BLaER1 (cell line): ENCODE measurements at regions not wholly inside any gene's neighbourhood (a gene's known extent, or its start where the extent isn't known, plus 50 kb on each side); places are given as distances from the start of the nearest gene placed in this dataset.

Experiments used
- H3K27ac ChIP-seq: shearing (Covaris generic); formaldehyde crosslinking; 2 replicates; pipeline ENCODE4 v1.8.1; 2022
- H3K27me3 ChIP-seq: shearing (Covaris generic); formaldehyde crosslinking; 2 replicates; pipeline ENCODE4 v1.8.1; 2022
- H3K36me3 ChIP-seq: shearing (Covaris generic); formaldehyde crosslinking; 2 replicates; pipeline ENCODE4 v1.8.1; 2022
- H3K4me1 ChIP-seq: shearing (Covaris generic); formaldehyde crosslinking; 2 replicates; pipeline ENCODE4 v1.8.1; 2022
- H3K4me2 ChIP-seq: shearing (Covaris generic); formaldehyde crosslinking; 2 replicates; pipeline ENCODE4 v1.8.1; 2022
- H3K4me3 ChIP-seq: shearing (Covaris generic); formaldehyde crosslinking; 2 replicates; pipeline ENCODE4 v1.8.1; 2022
- H3K9ac ChIP-seq: shearing (Covaris generic); formaldehyde crosslinking; 2 replicates; pipeline ENCODE4 v1.8.1; 2022
- H3K9me3 ChIP-seq: shearing (Covaris generic); formaldehyde crosslinking; 2 replicates; pipeline ENCODE4 v1.8.1; 2022
- H4K20me1 ChIP-seq: shearing (Covaris generic); formaldehyde crosslinking; 2 replicates; pipeline ENCODE4 v1.8.1; 2022
- Cebpa-rat ChIP-seq: shearing (Covaris generic); IDR thresholded peaks from 2 replicates; pipeline ENCODE4 v1.8.1; 2022

- no peak for TF ChIP-seq Cebpa-rat
- Histone ChIP-seq H3K36me3 (no peaks in the 10 kb centered on the region), H3K9me3 (no peaks in the 10 kb centered on the region), H3K4me3 (no peak overlapping the region), H3K4me2 (no peak overlapping the region), H3K27ac (no peak overlapping the region), H3K4me1 (no peaks in the 10 kb centered on the region), H3K27me3 (peaks cover 3% of the 10 kb centered on the region; the same call in 1 of the 2 replicates), H4K20me1 (no peaks in the 10 kb centered on the region), H3K9ac (no peak overlapping the region)
These were observed 394.1 kb downstream of the BCAT1 start for GRCh38 chr12:24554612-24555295.

GRCh38 chr12:24553259-24553658 is 395.6 kb downstream of the BCAT1 start:
- Histone ChIP-seq H3K4me2 (no peak overlapping the region), H3K9me3 (no peaks in the 10 kb centered on the region), H3K4me3 (no peak overlapping the region), H3K4me1 (no peaks in the 10 kb centered on the region), H4K20me1 (no peaks in the 10 kb centered on the region), H3K36me3 (no peaks in the 10 kb centered on the region), H3K27me3 (no peaks in the 10 kb centered on the region), H3K27ac (no peak overlapping the region), H3K9ac (no peak overlapping the region)
- no peak for TF ChIP-seq Cebpa-rat

GRCh38 chr12:24551163-24551786 is 397.6 kb downstream of the BCAT1 start:
- Histone ChIP-seq H4K20me1 (no peaks in the 10 kb centered on the region), H3K27me3 (no peaks in the 10 kb centered on the region), H3K27ac (no peak overlapping the region), H3K36me3 (no peaks in the 10 kb centered on the region), H3K4me3 (no peak overlapping the region), H3K4me1 (no peaks in the 10 kb centered on the region), H3K9ac (no peak overlapping the region), H3K4me2 (no peak overlapping the region), H3K9me3 (no peaks in the 10 kb centered on the region)
- TF ChIP-seq Cebpa-rat, result no peak

GRCh38 chr12:24550609-24551008 is 398.3 kb downstream of the BCAT1 start:
- Histone ChIP-seq H3K9ac (no peak overlapping the region), H3K4me2 (no peak overlapping the region), H3K27ac (no peak overlapping the region), H4K20me1 (no peaks in the 10 kb centered on the region), H3K4me1 (no peaks in the 10 kb centered on the region), H3K36me3 (no peaks in the 10 kb centered on the region), H3K9me3 (no peaks in the 10 kb centered on the region), H3K27me3 (no peaks in the 10 kb centered on the region), H3K4me3 (no peak overlapping the region)
- TF ChIP-seq Cebpa-rat, result no peak

GRCh38 chr12:24546661-24547060 is 402.2 kb downstream of the BCAT1 start:
- H3K36me3 ChIP-seq, result no peaks in the 10 kb centered on the region
- H3K4me2 ChIP-seq, result no peak overlapping the region
- no peaks in the 10 kb centered on the region for H3K9me3 ChIP-seq
- no peak overlapping the region for H3K9ac ChIP-seq
- no peak overlapping the region for H3K27ac ChIP-seq
- H3K27me3 ChIP-seq, result no peaks in the 10 kb centered on the region
- H3K4me3 ChIP-seq, result no peak overlapping the region
- no peak for TF ChIP-seq Cebpa-rat
- H4K20me1 ChIP-seq, result no peaks in the 10 kb centered on the region
- H3K4me1 ChIP-seq, result no peaks in the 10 kb centered on the region

- no peaks in the 10 kb centered on the region for H4K20me1 ChIP-seq
- no peak for TF ChIP-seq Cebpa-rat
- no peak overlapping the region for H3K9ac ChIP-seq
- H3K4me2 ChIP-seq, result no peak overlapping the region
- no peak overlapping the region for H3K4me3 ChIP-seq
- no peaks in the 10 kb centered on the region for H3K27me3 ChIP-seq
- H3K36me3 ChIP-seq, result no peaks in the 10 kb centered on the region
- no peaks in the 10 kb centered on the region for H3K9me3 ChIP-seq
- H3K27ac ChIP-seq, result no peak overlapping the region
- H3K4me1 ChIP-seq, result no peaks in the 10 kb centered on the region
These were observed 402.8 kb downstream of the BCAT1 start for GRCh38 chr12:24546084-24546483.

- no peak overlapping the region for H3K4me2 ChIP-seq
- H3K9ac ChIP-seq, result no peak overlapping the region
- H3K27ac ChIP-seq, result no peak overlapping the region
- H3K27me3 ChIP-seq, result no peaks in the 10 kb centered on the region
- H4K20me1 ChIP-seq, result no peaks in the 10 kb centered on the region
- H3K4me3 ChIP-seq, result no peak overlapping the region
- no peak for TF ChIP-seq Cebpa-rat
- H3K9me3 ChIP-seq, result no peaks in the 10 kb centered on the region
- no peaks in the 10 kb centered on the region for H3K4me1 ChIP-seq
- no peaks in the 10 kb centered on the region for H3K36me3 ChIP-seq
These were observed 404.5 kb downstream of the BCAT1 start for GRCh38 chr12:24544368-24544767.

GRCh38 chr12:24541193-24541871 is 407.6 kb downstream of the BCAT1 start:
- H3K36me3 ChIP-seq, result no peaks in the 10 kb centered on the region
- no peaks in the 10 kb centered on the region for H3K4me1 ChIP-seq
- H3K4me3 ChIP-seq, result no peak overlapping the region
- no peak for TF ChIP-seq Cebpa-rat
- H3K9me3 ChIP-seq, result no peaks in the 10 kb centered on the region
- H3K27ac ChIP-seq, result no peak overlapping the region
- no peak overlapping the region for H3K4me2 ChIP-seq
- no peak overlapping the region for H3K9ac ChIP-seq
- no peaks in the 10 kb centered on the region for H3K27me3 ChIP-seq
- no peaks in the 10 kb centered on the region for H4K20me1 ChIP-seq

GRCh38 chr12:24539646-24540045 is 409.3 kb downstream of the BCAT1 start:
- Histone ChIP-seq H3K4me2 (no peak overlapping the region), H4K20me1 (no peaks in the 10 kb centered on the region), H3K9me3 (no peaks in the 10 kb centered on the region), H3K4me3 (no peak overlapping the region), H3K27me3 (no peaks in the 10 kb centered on the region), H3K27ac (no peak overlapping the region), H3K4me1 (no peaks in the 10 kb centered on the region), H3K9ac (no peak overlapping the region), H3K36me3 (no peaks in the 10 kb centered on the region)
- TF ChIP-seq Cebpa-rat, result no peak
